Right ventricle myocardium superior (tissue), 1 donor: ENCODE measurements at regions not wholly inside any gene's neighbourhood (a gene's known extent, or its start where the extent isn't known, plus 50 kb on each side); places are given as distances from the start of the nearest gene placed in this dataset.

Experiments
- ATAC-seq: fragments of 200-7000 bp; cut with Tn5 transposase; one replicate; pipeline ENCODE4 v1.9.1; 2020; ENCODE audit warnings: mild to moderate bottlenecking; ENCODE audit not compliant: poor library complexity
- DNase-seq: peaks from one replicate; pipeline ENCODE4 v3.0.0-alpha.2; 2020
- intact Hi-C: fragments of 100-400 bp; cut with DNase I; formaldehyde crosslinking; loops from one replicate; pipeline ENCODE4 v1.11.2; 2022
- donor health status: DM: no; HTN: yes; CAD: no; lungs with severe emphysema.

DNA sequence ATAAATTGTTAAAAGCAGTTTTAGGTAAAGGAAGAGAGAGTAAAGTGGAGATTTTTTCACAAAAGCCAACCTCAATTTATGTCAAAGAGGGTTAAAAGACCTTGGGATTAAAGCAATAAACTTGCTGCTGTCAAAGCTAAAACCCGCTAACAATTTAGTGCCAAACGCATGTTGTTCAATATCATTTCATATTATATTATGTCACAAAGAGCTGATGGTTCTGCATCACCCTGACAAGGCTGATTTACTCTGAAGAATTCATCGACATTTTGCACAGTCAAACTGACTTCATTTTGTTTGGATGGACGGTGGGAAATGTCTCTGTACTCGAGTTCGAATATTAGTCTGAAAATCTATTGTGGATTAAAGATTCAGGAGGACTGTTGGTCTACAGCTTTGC is 315.8 kb upstream of the TSHZ3 start:
- ATAC-seq (no peak), DNase-seq (no peak)
- intact Hi-C loops = no loop called here

DNA sequence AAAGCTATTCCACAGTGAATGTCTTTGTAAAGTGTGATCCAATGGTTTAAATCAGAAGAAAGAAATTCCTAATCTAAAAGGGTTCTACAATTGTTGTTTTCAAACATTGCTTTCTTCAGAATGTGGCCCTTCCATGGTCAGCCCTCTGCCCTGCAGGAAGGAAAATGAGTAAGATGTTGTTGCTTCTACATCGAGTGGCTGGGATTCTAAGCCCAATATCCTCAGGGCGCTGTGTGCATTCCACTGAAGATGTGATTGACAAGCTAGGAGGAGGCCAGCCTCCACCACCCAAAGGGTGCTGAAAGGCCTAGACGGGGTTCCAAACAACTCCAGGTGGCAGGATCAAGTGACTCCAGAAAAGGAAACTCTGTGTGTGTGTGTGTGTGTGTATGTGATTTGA is 316.9 kb upstream of the TSHZ3 start:
- DNase-seq = no peak
- intact Hi-C loops = no loop called here
- no peak for ATAC-seq

GRCh38 chr19:31667106-31667505 is 317.9 kb upstream of the TSHZ3 start:
- intact Hi-C loops = no loop called here
- no peak for ATAC-seq

DNA sequence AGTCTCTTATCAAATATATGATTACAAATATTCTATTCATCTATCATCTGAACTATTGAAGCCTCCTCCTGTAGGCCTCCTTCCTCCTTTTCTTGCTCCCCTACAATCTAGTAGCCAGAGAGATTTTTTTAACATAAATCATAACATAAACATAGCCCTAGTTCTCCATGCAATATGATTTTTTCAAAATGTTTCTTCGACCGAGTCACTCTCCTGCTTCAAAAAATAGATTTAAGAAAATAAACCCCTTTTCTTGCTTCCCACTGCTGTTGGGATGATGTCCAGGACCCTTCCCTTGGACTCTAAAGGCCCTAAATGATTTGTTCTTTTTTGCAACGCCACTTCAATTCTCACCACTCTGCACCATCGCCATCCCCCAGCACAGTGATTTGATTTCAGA is 319.7 kb upstream of the TSHZ3 start:
- DNase-seq = no peak
- intact Hi-C loops = no loop called here
- no peak for ATAC-seq

More at GRCh38 chr19:31667106-31667505, 317.9 kb upstream of the TSHZ3 start:
- DNase-seq = no peak

- no peak for DNase-seq
- intact Hi-C loops = loop anchor here (10.0 kb wide), 1 partner anchor 554 kb away; no protein-coding TSS in a partner anchor
- no peak for ATAC-seq
These were observed 321.7 kb upstream of the TSHZ3 start for GRCh38 chr19:31670931-31671330.

DNA sequence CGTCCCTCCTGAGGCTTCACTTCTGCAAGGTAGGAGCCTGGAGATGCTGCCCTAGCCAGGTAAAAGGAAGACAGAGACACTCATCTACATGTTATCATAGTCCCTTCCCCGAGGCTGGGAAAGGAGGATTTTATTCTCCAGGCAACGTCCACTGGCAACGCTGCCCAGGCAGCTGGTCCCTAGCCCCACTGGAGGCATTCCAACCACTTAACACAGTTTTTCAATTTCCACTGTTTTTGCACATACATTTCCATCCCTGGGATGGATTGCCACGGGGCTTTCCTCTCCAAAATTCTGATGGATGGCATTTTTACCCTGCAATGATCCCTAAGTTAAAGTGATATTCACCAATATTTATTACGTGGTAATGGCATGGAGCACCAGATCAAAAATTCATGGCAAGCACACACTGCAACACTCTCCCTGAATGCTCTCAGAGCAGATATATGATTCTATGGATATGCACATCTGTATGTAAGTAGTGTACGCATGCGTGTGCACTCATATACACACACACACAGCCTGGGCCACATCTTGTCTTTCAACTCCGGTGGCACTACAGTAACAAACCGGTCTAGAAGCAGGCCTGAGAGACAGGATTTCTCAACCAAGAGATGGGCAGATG is 322.3 kb upstream of the TSHZ3 start:
- ATAC-seq = no peak
- intact Hi-C loops = loop anchor here (10.0 kb wide), 1 partner anchor 553 kb away; no protein-coding TSS in a partner anchor
- no peak for DNase-seq

- ATAC-seq (no peak), DNase-seq (no peak)
- intact Hi-C loops = loop anchor here (10.0 kb wide), 1 partner anchor 550 kb away; no protein-coding TSS in a partner anchor
These were observed 325.4 kb upstream of the TSHZ3 start for GRCh38 chr19:31674503-31675192.

- DNase-seq (no peak), ATAC-seq (no peak)
- intact Hi-C loops = loop anchor here (10.0 kb wide), 1 partner anchor 549 kb away; no protein-coding TSS in a partner anchor
These were observed 326.1 kb upstream of the TSHZ3 start for GRCh38 chr19:31675193-31675913.

GRCh38 chr19:31676271-31677004 is 327.2 kb upstream of the TSHZ3 start:
- intact Hi-C loops = loop anchor here (10.0 kb wide), 1 partner anchor 548 kb away; no protein-coding TSS in a partner anchor

GRCh38 chr19:31678421-31678820 is 329.2 kb upstream of the TSHZ3 start:
- DNase-seq (no peak), ATAC-seq (no peak)
- intact Hi-C loops = loop anchor here (10.0 kb wide), 1 partner anchor 546 kb away; no protein-coding TSS in a partner anchor

More at GRCh38 chr19:31676271-31677004, 327.2 kb upstream of the TSHZ3 start:
- no peak for DNase-seq
- peak; percentile 59 for ATAC-seq

GRCh38 chr19:31681121-31681520 is 331.9 kb upstream of the TSHZ3 start:
- intact Hi-C loops = loop anchor here (5.0 kb wide), 1 partner anchor 361 kb away; no protein-coding TSS in a partner anchor
- DNase-seq = no peak
- ATAC-seq = no peak

DNA sequence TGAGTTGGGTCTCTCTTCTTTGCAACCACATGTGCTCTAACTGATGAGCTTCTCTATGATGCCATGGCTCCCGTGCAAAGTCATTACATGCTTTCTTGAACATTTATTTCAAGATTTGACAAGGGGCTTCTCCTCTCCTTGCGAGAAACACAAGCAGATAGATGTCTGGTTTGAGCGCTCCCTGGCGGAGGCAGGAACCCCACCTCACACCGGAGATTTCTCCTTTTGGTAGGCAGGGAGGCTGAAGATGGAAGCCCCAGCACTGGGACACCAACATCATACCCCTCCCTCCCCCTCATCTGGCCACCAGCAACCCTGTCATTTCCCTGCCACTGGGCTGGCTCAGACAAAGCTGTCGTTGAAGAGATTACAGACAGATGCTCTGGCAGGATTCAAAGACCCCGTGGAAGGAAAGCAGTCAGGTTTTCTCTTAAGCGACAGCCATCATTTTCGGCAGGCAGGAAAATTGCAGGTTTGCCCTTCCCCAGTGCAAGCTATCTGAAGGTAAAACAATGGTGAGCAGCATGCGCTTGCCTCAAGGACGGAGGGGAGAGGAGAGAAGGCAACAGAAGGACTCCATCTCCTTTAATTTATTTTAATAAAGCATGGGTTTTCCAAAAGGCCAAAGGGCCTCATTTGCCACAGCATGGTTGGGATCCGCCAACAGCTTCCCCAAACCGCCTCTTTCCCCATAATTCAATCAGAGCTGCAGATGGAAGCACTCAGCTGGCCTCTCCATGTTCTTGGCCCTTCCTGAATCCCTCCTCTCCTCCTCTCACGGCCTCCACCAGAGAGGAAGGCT is 344.1 kb upstream of the TSHZ3 start:
- intact Hi-C loops = no loop called here
- no peak for ATAC-seq
- DNase-seq = no peak

- ATAC-seq = no peak
- no peak for DNase-seq
- intact Hi-C loops = no loop called here
These were observed 344.7 kb upstream of the TSHZ3 start for GRCh38 chr19:31693933-31694269.

- intact Hi-C loops = no loop called here
- ATAC-seq = no peak
- DNase-seq = no peak
These were observed 345.5 kb upstream of the TSHZ3 start for GRCh38 chr19:31694761-31695160.

- intact Hi-C loops = no loop called here
- no peak for DNase-seq
- ATAC-seq = no peak
These were observed 350.2 kb upstream of the TSHZ3 start for GRCh38 chr19:31699421-31699820.

- ATAC-seq = no peak
- no peak for DNase-seq
- intact Hi-C loops = no loop called here
These were observed 351.9 kb upstream of the TSHZ3 start for GRCh38 chr19:31701146-31701545.

- DNase-seq = no peak
- no peak for ATAC-seq
- intact Hi-C loops = no loop called here
These were observed 356.4 kb upstream of the TSHZ3 start for GRCh38 chr19:31705656-31706055.

DNA sequence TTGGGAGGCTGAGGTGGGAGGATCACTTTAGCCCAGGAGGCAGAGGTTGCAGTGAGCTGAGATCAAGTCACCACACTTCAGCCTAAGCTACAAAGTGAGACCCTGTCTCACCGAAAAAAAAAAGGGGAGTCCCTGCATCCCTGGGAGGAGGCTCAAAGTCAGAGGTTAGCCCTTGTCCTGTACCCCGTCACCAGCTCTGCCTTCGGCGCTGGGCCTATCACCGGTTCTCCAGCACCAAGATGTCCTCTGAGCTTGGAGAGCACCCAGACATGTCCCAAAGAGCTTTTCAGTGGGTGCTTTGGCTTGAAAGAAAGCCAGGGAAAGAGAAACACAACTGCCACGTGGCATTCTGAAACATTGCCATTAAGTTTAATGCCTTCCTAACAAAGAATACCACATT is 356.9 kb upstream of the TSHZ3 start:
- ATAC-seq (no peak), DNase-seq (no peak)
- intact Hi-C loops = no loop called here
